ENCODE measurements at regions not wholly inside any gene's neighbourhood (a gene's known extent, or its start where the extent isn't known, plus 50 kb on each side); places are given as distances from the start of the nearest gene placed in this dataset.

GRCh38 chr14:101022916-101023435 lies 119.5 kb upstream of the RTL1 start:
- no peaks in the 10 kb centered on the region for H3K4me1 ChIP-seq
- no peaks in the 10 kb centered on the region for H3K27me3 ChIP-seq (ENCODE audit: low read depth)
- in situ Hi-C loops (cut with MboI; ENCODE audit: low sequenced_read_pairs): no loop called here
- H3K9me3 ChIP-seq: no peaks in the 10 kb centered on the region
- DNase-seq (ENCODE audit: low spot score in 2 of 2): no peak
- H3K36me3 ChIP-seq (replicated peaks): no peaks in the 10 kb centered on the region
- H3K4me3 ChIP-seq: no peak overlapping the region

- no peaks in the 10 kb centered on the region for H3K36me3 ChIP-seq (replicated peaks)
- no peaks in the 10 kb centered on the region for H3K4me1 ChIP-seq
- no peak for DNase-seq (ENCODE audit: low spot score in 2 of 2)
- H3K27me3 ChIP-seq (ENCODE audit: low read depth): no peaks in the 10 kb centered on the region
- in situ Hi-C loops (cut with MboI; ENCODE audit: low sequenced_read_pairs): no loop called here
- no peaks in the 10 kb centered on the region for H3K9me3 ChIP-seq
- no peak overlapping the region for H3K4me3 ChIP-seq
Measured at GRCh38 chr14:101024686-101025085, 121.2 kb upstream of the RTL1 start.

GRCh38 chr14:101025131-101025530 lies 121.6 kb upstream of the RTL1 start:
- no peaks in the 10 kb centered on the region for H3K9me3 ChIP-seq
- H3K27me3 ChIP-seq (ENCODE audit: low read depth): no peaks in the 10 kb centered on the region
- DNase-seq (ENCODE audit: low spot score in 2 of 2): no peak
- in situ Hi-C loops (cut with MboI; ENCODE audit: low sequenced_read_pairs): no loop called here
- no peaks in the 10 kb centered on the region for H3K4me1 ChIP-seq
- no peak overlapping the region for H3K4me3 ChIP-seq
- no peaks in the 10 kb centered on the region for H3K36me3 ChIP-seq (replicated peaks)

- H3K4me1 ChIP-seq: no peaks in the 10 kb centered on the region
- no peaks in the 10 kb centered on the region for H3K27me3 ChIP-seq (ENCODE audit: low read depth)
- no peak overlapping the region for H3K4me3 ChIP-seq
- in situ Hi-C loops (cut with MboI; ENCODE audit: low sequenced_read_pairs): no loop called here
- no peak for DNase-seq (ENCODE audit: low spot score in 2 of 2)
- no peaks in the 10 kb centered on the region for H3K36me3 ChIP-seq (replicated peaks)
- no peaks in the 10 kb centered on the region for H3K9me3 ChIP-seq
Measured at GRCh38 chr14:101025696-101026095, 122.2 kb upstream of the RTL1 start.

GRCh38 chr14:101026341-101026740 lies 122.8 kb upstream of the RTL1 start:
- Histone ChIP-seq H3K4me3 (no peak overlapping the region), H3K9me3 (no peaks in the 10 kb centered on the region), H3K27me3 (ENCODE audit: low read depth) (no peaks in the 10 kb centered on the region), H3K4me1 (no peaks in the 10 kb centered on the region), H3K36me3 (replicated peaks) (no peaks in the 10 kb centered on the region)
- no peak for DNase-seq (ENCODE audit: low spot score in 2 of 2)
- in situ Hi-C loops (cut with MboI; ENCODE audit: low sequenced_read_pairs): no loop called here

- H3K27me3 ChIP-seq (ENCODE audit: low read depth): no peaks in the 10 kb centered on the region
- no peaks in the 10 kb centered on the region for H3K9me3 ChIP-seq
- no peaks in the 10 kb centered on the region for H3K36me3 ChIP-seq (replicated peaks)
- no peaks in the 10 kb centered on the region for H3K4me1 ChIP-seq
- in situ Hi-C loops (cut with MboI; ENCODE audit: low sequenced_read_pairs): no loop called here
- DNase-seq (ENCODE audit: low spot score in 2 of 2): no peak
- no peak overlapping the region for H3K4me3 ChIP-seq
Measured at GRCh38 chr14:101027291-101027690, 123.8 kb upstream of the RTL1 start.

GRCh38 chr14:101027966-101028365 lies 124.4 kb upstream of the RTL1 start:
- Histone ChIP-seq H3K36me3 (replicated peaks) (no peaks in the 10 kb centered on the region), H3K27me3 (ENCODE audit: low read depth) (no peaks in the 10 kb centered on the region), H3K9me3 (no peaks in the 10 kb centered on the region), H3K4me3 (no peak overlapping the region), H3K4me1 (no peaks in the 10 kb centered on the region)
- in situ Hi-C loops (cut with MboI; ENCODE audit: low sequenced_read_pairs): no loop called here
- no peak for DNase-seq (ENCODE audit: low spot score in 2 of 2)

- H3K4me1 ChIP-seq: no peaks in the 10 kb centered on the region
- no peaks in the 10 kb centered on the region for H3K9me3 ChIP-seq
- in situ Hi-C loops (cut with MboI; ENCODE audit: low sequenced_read_pairs): no loop called here
Measured at GRCh38 chr14:101028971-101029667, 125.6 kb upstream of the RTL1 start.

GRCh38 chr14:101029668-101030290 lies 126.3 kb upstream of the RTL1 start:
- Histone ChIP-seq H3K4me3 (no peak overlapping the region), H3K36me3 (replicated peaks) (no peaks in the 10 kb centered on the region), H3K27me3 (ENCODE audit: low read depth) (no peaks in the 10 kb centered on the region), H3K4me1 (no peaks in the 10 kb centered on the region), H3K9me3 (no peaks in the 10 kb centered on the region)
- in situ Hi-C loops (cut with MboI; ENCODE audit: low sequenced_read_pairs): no loop called here
- no peak for DNase-seq (ENCODE audit: low spot score in 2 of 2)

More at GRCh38 chr14:101028971-101029667, 125.6 kb upstream of the RTL1 start:
- no peaks in the 10 kb centered on the region for H3K27me3 ChIP-seq (ENCODE audit: low read depth)
- H3K4me3 ChIP-seq: no peak overlapping the region
- DNase-seq (ENCODE audit: low spot score in 2 of 2): no peak
- H3K36me3 ChIP-seq (replicated peaks): no peaks in the 10 kb centered on the region

GRCh38 chr14:101030586-101030985 lies 127.1 kb upstream of the RTL1 start:
- Histone ChIP-seq H3K4me3 (no peak overlapping the region), H3K27me3 (ENCODE audit: low read depth) (no peaks in the 10 kb centered on the region), H3K4me1 (no peaks in the 10 kb centered on the region), H3K36me3 (replicated peaks) (no peaks in the 10 kb centered on the region), H3K9me3 (no peaks in the 10 kb centered on the region)
- no peak for DNase-seq (ENCODE audit: low spot score in 2 of 2)
- in situ Hi-C loops (cut with MboI; ENCODE audit: low sequenced_read_pairs): no loop called here

- no peak for DNase-seq (ENCODE audit: low spot score in 2 of 2)
- in situ Hi-C loops (cut with MboI; ENCODE audit: low sequenced_read_pairs): no loop called here
- no peaks in the 10 kb centered on the region for H3K4me1 ChIP-seq
Measured at GRCh38 chr14:101031186-101031585, 127.7 kb upstream of the RTL1 start.

GRCh38 chr14:101031721-101032120 lies 128.2 kb upstream of the RTL1 start:
- in situ Hi-C loops (cut with MboI; ENCODE audit: low sequenced_read_pairs): no loop called here
- no peak overlapping the region for H3K4me3 ChIP-seq
- no peaks in the 10 kb centered on the region for H3K9me3 ChIP-seq
- H3K4me1 ChIP-seq: no peaks in the 10 kb centered on the region
- no peaks in the 10 kb centered on the region for H3K36me3 ChIP-seq (replicated peaks)
- no peaks in the 10 kb centered on the region for H3K27me3 ChIP-seq (ENCODE audit: low read depth)
- DNase-seq (ENCODE audit: low spot score in 2 of 2): no peak

More at GRCh38 chr14:101031186-101031585, 127.7 kb upstream of the RTL1 start:
- Histone ChIP-seq H3K4me3 (no peak overlapping the region), H3K27me3 (ENCODE audit: low read depth) (no peaks in the 10 kb centered on the region), H3K36me3 (replicated peaks) (no peaks in the 10 kb centered on the region), H3K9me3 (no peaks in the 10 kb centered on the region)

GRCh38 chr14:101032433-101032832 lies 128.9 kb upstream of the RTL1 start:
- Histone ChIP-seq H3K27me3 (ENCODE audit: low read depth) (no peaks in the 10 kb centered on the region), H3K9me3 (no peaks in the 10 kb centered on the region), H3K4me3 (no peak overlapping the region), H3K36me3 (replicated peaks) (no peaks in the 10 kb centered on the region), H3K4me1 (no peaks in the 10 kb centered on the region)
- no peak for DNase-seq (ENCODE audit: low spot score in 2 of 2)
- in situ Hi-C loops (cut with MboI; ENCODE audit: low sequenced_read_pairs): no loop called here

- Histone ChIP-seq H3K27me3 (ENCODE audit: low read depth) (no peaks in the 10 kb centered on the region), H3K4me1 (no peaks in the 10 kb centered on the region), H3K9me3 (no peaks in the 10 kb centered on the region), H3K36me3 (replicated peaks) (no peaks in the 10 kb centered on the region), H3K4me3 (no peak overlapping the region)
- in situ Hi-C loops (cut with MboI; ENCODE audit: low sequenced_read_pairs): no loop called here
- DNase-seq (ENCODE audit: low spot score in 2 of 2): peak in 1 of 2 experiments; percentile 3
Measured at GRCh38 chr14:101033006-101033405, 129.5 kb upstream of the RTL1 start.
